Keratinocyte (primary cell): ENCODE measurements at regions not wholly inside any gene's neighbourhood (a gene's known extent, or its start where the extent isn't known, plus 50 kb on each side); places are given as distances from the start of the nearest gene placed in this dataset.

Experiments used
- DNase-seq: peaks from one replicate; pipeline ENCODE4 v3.0.0-alpha.2; 2011; ENCODE audit warnings: low read depth, missing footprints, low spot score
- FAIRE-seq: peaks from 2 replicates; lab custom pipeline; 2011; peaks lifted over from hg19 to GRCh38; lab: Jason Lieb, UNC
- H2AFZ ChIP-seq: 2 replicates; pipeline ENCODE4 v1.6.0; 2012; ENCODE audit warnings: low read length, control low read depth, inconsistent platforms; ENCODE audit not compliant: control insufficient read depth
- H3K27ac ChIP-seq: 2 replicates; pipeline ENCODE4 v1.5.1; 2011; ENCODE audit warnings: low read length; ENCODE audit not compliant: control insufficient read depth, insufficient read depth
- H3K27me3 ChIP-seq: 3 replicates; pipeline ENCODE4 v1.6.0; 2011; ENCODE audit warnings: low read length; ENCODE audit not compliant: control insufficient read depth, insufficient read depth; ENCODE audit errors: extremely low read depth
- H3K36me3 ChIP-seq, 2 experiments: 2 replicates in 1 of 2; 3 replicates in 1 of 2; pipeline ENCODE4 v1.5.1; 2011; ENCODE audit warnings: low read length in 2 of 2, mild to moderate bottlenecking in 1 of 2; ENCODE audit not compliant: control insufficient read depth in 2 of 2, insufficient read depth in 2 of 2; ENCODE audit errors: extremely low read depth in 1 of 2
- H3K4me1 ChIP-seq: 3 replicates; pipeline ENCODE4 v1.5.1; 2011; ENCODE audit warnings: low read length; ENCODE audit not compliant: control insufficient read depth, insufficient read depth; ENCODE audit errors: extremely low read depth
- H3K4me2 ChIP-seq: 3 replicates; pipeline ENCODE4 v1.6.0; 2011; ENCODE audit warnings: low read depth, low read length; ENCODE audit not compliant: control insufficient read depth, insufficient read depth; ENCODE audit errors: extremely low read depth
- H3K4me3 ChIP-seq, 3 experiments: fragments of 200-600 bp in 1 of 3; sonication (generic) in 1 of 3; 2 replicates in 2 of 3; 3 replicates in 1 of 3; pipeline ENCODE4 v1.5.1; 2011 to 2016; ENCODE audit warnings: low read length in 3 of 3, mild to moderate bottlenecking in 3 of 3, control low read depth in 2 of 3, inconsistent platforms in 1 of 3, low read depth in 1 of 3, mixed read lengths in 1 of 3, mixed run types in 1 of 3, moderate library complexity in 1 of 3; ENCODE audit not compliant: control insufficient read depth in 2 of 3, insufficient read depth in 2 of 3; ENCODE audit errors: extremely low read depth in 1 of 3
- H3K79me2 ChIP-seq: 2 replicates; pipeline ENCODE4 v1.6.0; 2012; ENCODE audit warnings: low read length; ENCODE audit not compliant: control insufficient read depth, insufficient read depth
- H3K9ac ChIP-seq: 3 replicates; pipeline ENCODE4 v1.6.0; 2011; ENCODE audit warnings: low read length; ENCODE audit not compliant: control insufficient read depth, insufficient read depth; ENCODE audit errors: extremely low read depth
- H3K9me1 ChIP-seq: 3 replicates; pipeline ENCODE4 v1.6.0; 2011; ENCODE audit warnings: low read length; ENCODE audit not compliant: control insufficient read depth, insufficient read depth; ENCODE audit errors: extremely low read depth
- H3K9me3 ChIP-seq: 2 replicates; pipeline ENCODE4 v1.5.1; 2012; ENCODE audit warnings: low read depth, low read length; ENCODE audit not compliant: control insufficient read depth
- H4K20me1 ChIP-seq: 3 replicates; pipeline ENCODE4 v1.6.0; 2011; ENCODE audit warnings: low read length; ENCODE audit not compliant: control insufficient read depth, insufficient read depth; ENCODE audit errors: extremely low read depth
- EZH2 ChIP-seq: IDR thresholded peaks from one replicate; pipeline ENCODE4 v1.6.1; 2012; ENCODE audit warnings: inconsistent platforms, mild to moderate bottlenecking, low read length, moderate library complexity
- dilution Hi-C: fragments of 300-500 bp; cut with MboI; formaldehyde crosslinking; loops from one replicate; pipeline ENCODE4 v1.7.0; 2020; ENCODE audit warnings: low sequenced_read_pairs; ENCODE audit not compliant: extremely low pct_ligation_motif_present
- TF ChIP-seq, protein P1 (sequence below), 3 experiments: IDR thresholded peaks in 1 of 3; conservative IDR thresholded peaks in 1 of 3; optimal IDR thresholded peaks in 1 of 3; 2 replicates in 2 of 3; 3 replicates in 1 of 3; pipeline versions ENCODE3 to v1.5.1; 2011; ENCODE audit warnings: low read length in 3 of 3, mild to moderate bottlenecking in 3 of 3, moderate library complexity in 2 of 3, control low read depth in 1 of 3, inconsistent platforms in 1 of 3; ENCODE audit not compliant: insufficient read depth in 2 of 3; ENCODE audit errors: extremely low read depth in 1 of 3

DNA sequence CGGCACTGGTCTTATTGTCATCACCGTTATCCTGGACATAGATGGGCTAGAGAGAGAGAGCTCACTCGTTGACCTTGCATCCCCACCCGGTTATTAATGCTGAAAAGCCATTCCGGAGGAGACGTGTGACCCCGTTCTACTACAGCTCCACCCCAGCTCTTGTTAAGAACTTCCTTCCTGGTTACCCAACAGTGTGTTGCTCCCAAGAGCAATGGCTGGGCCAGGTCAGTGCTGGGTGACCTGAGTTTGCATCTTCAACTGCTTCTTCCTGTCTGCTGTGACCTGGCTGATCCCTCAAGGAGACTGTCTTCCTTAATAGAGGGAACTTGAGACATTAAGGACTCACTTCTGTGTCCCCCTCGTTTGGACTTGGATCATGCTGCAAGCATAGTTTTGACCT is 96.1 kb upstream of the SDK2 start:
- Histone ChIP-seq H3K4me3 (no peak overlapping the region), H3K36me3 (no peaks in the 10 kb centered on the region), H3K79me2 (no peaks in the 10 kb centered on the region), H3K9ac (no peak overlapping the region), H3K9me3 (no peaks in the 10 kb centered on the region), H2AFZ (no peak overlapping the region), H3K4me1 (no peaks in the 10 kb centered on the region), H3K27me3 (peaks cover 57% of the 10 kb centered on the region), H3K4me2 (no peak overlapping the region), H4K20me1 (no peaks in the 10 kb centered on the region), H3K9me1 (no peaks in the 10 kb centered on the region), H3K27ac (no peak overlapping the region)
- DNase-seq, result no peak
- FAIRE-seq, result no peak
- dilution Hi-C loops, result no loop called here
- TF ChIP-seq, protein P1, sequence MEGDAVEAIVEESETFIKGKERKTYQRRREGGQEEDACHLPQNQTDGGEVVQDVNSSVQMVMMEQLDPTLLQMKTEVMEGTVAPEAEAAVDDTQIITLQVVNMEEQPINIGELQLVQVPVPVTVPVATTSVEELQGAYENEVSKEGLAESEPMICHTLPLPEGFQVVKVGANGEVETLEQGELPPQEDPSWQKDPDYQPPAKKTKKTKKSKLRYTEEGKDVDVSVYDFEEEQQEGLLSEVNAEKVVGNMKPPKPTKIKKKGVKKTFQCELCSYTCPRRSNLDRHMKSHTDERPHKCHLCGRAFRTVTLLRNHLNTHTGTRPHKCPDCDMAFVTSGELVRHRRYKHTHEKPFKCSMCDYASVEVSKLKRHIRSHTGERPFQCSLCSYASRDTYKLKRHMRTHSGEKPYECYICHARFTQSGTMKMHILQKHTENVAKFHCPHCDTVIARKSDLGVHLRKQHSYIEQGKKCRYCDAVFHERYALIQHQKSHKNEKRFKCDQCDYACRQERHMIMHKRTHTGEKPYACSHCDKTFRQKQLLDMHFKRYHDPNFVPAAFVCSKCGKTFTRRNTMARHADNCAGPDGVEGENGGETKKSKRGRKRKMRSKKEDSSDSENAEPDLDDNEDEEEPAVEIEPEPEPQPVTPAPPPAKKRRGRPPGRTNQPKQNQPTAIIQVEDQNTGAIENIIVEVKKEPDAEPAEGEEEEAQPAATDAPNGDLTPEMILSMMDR (optimal IDR thresholded peaks at IDR 0.05 in 1 of 3, IDR thresholded peaks at IDR 0.05 in 1 of 3, conservative IDR thresholded peaks at IDR 0.05 in 1 of 3; ENCODE audit: extremely low read depth in 1 of 3, insufficient read depth in 2 of 3, low read length in 3 of 3), result no peak
- TF ChIP-seq EZH2, result no peak

GRCh38 chr17:73742948-73743381 is 98.7 kb upstream of the SDK2 start:
- dilution Hi-C loops, result no loop called here
- no peaks in the 10 kb centered on the region for H3K79me2 ChIP-seq
- FAIRE-seq, result no peak

More at GRCh38 chr17:73742948-73743381, 98.7 kb upstream of the SDK2 start:
- Histone ChIP-seq H3K9me1 (no peaks in the 10 kb centered on the region), H3K4me2 (no peak overlapping the region), H2AFZ (no peak overlapping the region), H3K9ac (no peak overlapping the region), H3K27ac (no peak overlapping the region), H3K27me3 (peaks cover 55% of the 10 kb centered on the region), H3K4me1 (no peaks in the 10 kb centered on the region), H3K36me3 (no peaks in the 10 kb centered on the region), H3K9me3 (no peaks in the 10 kb centered on the region), H4K20me1 (no peaks in the 10 kb centered on the region), H3K4me3 (no peak overlapping the region)
- no peak for DNase-seq
- TF ChIP-seq, protein P1 (optimal IDR thresholded peaks at IDR 0.05 in 1 of 3, IDR thresholded peaks at IDR 0.05 in 1 of 3, conservative IDR thresholded peaks at IDR 0.05 in 1 of 3; ENCODE audit: extremely low read depth in 1 of 3, insufficient read depth in 2 of 3, low read length in 3 of 3), result no peak
- TF ChIP-seq EZH2, result no peak
